Keratinocyte (primary cell): ENCODE measurements at regions not wholly inside any gene's neighbourhood (a gene's known extent, or its start where the extent isn't known, plus 50 kb on each side); places are given as distances from the start of the nearest gene placed in this dataset.

ENCODE experiments used
- DNase-seq: peaks from one replicate; pipeline ENCODE4 v3.0.0-alpha.2; 2011; ENCODE audit warnings: low read depth, missing footprints, low spot score
- FAIRE-seq: peaks from 2 replicates; lab custom pipeline; 2011; peaks lifted over from hg19 to GRCh38; lab: Jason Lieb, UNC
- H2AFZ ChIP-seq: 2 replicates; pipeline ENCODE4 v1.6.0; 2012; ENCODE audit warnings: low read length, control low read depth, inconsistent platforms; ENCODE audit not compliant: control insufficient read depth
- H3K27ac ChIP-seq: 2 replicates; pipeline ENCODE4 v1.5.1; 2011; ENCODE audit warnings: low read length; ENCODE audit not compliant: control insufficient read depth, insufficient read depth
- H3K27me3 ChIP-seq: 3 replicates; pipeline ENCODE4 v1.6.0; 2011; ENCODE audit warnings: low read length; ENCODE audit not compliant: control insufficient read depth, insufficient read depth; ENCODE audit errors: extremely low read depth
- H3K36me3 ChIP-seq, 2 experiments: 2 replicates in 1 of 2; 3 replicates in 1 of 2; pipeline ENCODE4 v1.5.1; 2011; ENCODE audit warnings: low read length in 2 of 2, mild to moderate bottlenecking in 1 of 2; ENCODE audit not compliant: control insufficient read depth in 2 of 2, insufficient read depth in 2 of 2; ENCODE audit errors: extremely low read depth in 1 of 2
- H3K4me1 ChIP-seq: 3 replicates; pipeline ENCODE4 v1.5.1; 2011; ENCODE audit warnings: low read length; ENCODE audit not compliant: control insufficient read depth, insufficient read depth; ENCODE audit errors: extremely low read depth
- H3K4me2 ChIP-seq: 3 replicates; pipeline ENCODE4 v1.6.0; 2011; ENCODE audit warnings: low read depth, low read length; ENCODE audit not compliant: control insufficient read depth, insufficient read depth; ENCODE audit errors: extremely low read depth
- H3K4me3 ChIP-seq, 3 experiments: fragments of 200-600 bp in 1 of 3; sonication (generic) in 1 of 3; 2 replicates in 2 of 3; 3 replicates in 1 of 3; pipeline ENCODE4 v1.5.1; 2011 to 2016; ENCODE audit warnings: low read length in 3 of 3, mild to moderate bottlenecking in 3 of 3, control low read depth in 2 of 3, inconsistent platforms in 1 of 3, low read depth in 1 of 3, mixed read lengths in 1 of 3, mixed run types in 1 of 3, moderate library complexity in 1 of 3; ENCODE audit not compliant: control insufficient read depth in 2 of 3, insufficient read depth in 2 of 3; ENCODE audit errors: extremely low read depth in 1 of 3
- H3K79me2 ChIP-seq: 2 replicates; pipeline ENCODE4 v1.6.0; 2012; ENCODE audit warnings: low read length; ENCODE audit not compliant: control insufficient read depth, insufficient read depth
- H3K9ac ChIP-seq: 3 replicates; pipeline ENCODE4 v1.6.0; 2011; ENCODE audit warnings: low read length; ENCODE audit not compliant: control insufficient read depth, insufficient read depth; ENCODE audit errors: extremely low read depth
- H3K9me1 ChIP-seq: 3 replicates; pipeline ENCODE4 v1.6.0; 2011; ENCODE audit warnings: low read length; ENCODE audit not compliant: control insufficient read depth, insufficient read depth; ENCODE audit errors: extremely low read depth
- H3K9me3 ChIP-seq: 2 replicates; pipeline ENCODE4 v1.5.1; 2012; ENCODE audit warnings: low read depth, low read length; ENCODE audit not compliant: control insufficient read depth
- H4K20me1 ChIP-seq: 3 replicates; pipeline ENCODE4 v1.6.0; 2011; ENCODE audit warnings: low read length; ENCODE audit not compliant: control insufficient read depth, insufficient read depth; ENCODE audit errors: extremely low read depth
- EZH2 ChIP-seq: IDR thresholded peaks from one replicate; pipeline ENCODE4 v1.6.1; 2012; ENCODE audit warnings: inconsistent platforms, mild to moderate bottlenecking, low read length, moderate library complexity
- dilution Hi-C: fragments of 300-500 bp; cut with MboI; formaldehyde crosslinking; loops from one replicate; pipeline ENCODE4 v1.7.0; 2020; ENCODE audit warnings: low sequenced_read_pairs; ENCODE audit not compliant: extremely low pct_ligation_motif_present
- TF ChIP-seq, protein P1 (sequence below), 3 experiments: IDR thresholded peaks in 1 of 3; conservative IDR thresholded peaks in 1 of 3; optimal IDR thresholded peaks in 1 of 3; 2 replicates in 2 of 3; 3 replicates in 1 of 3; pipeline versions ENCODE3 to v1.5.1; 2011; ENCODE audit warnings: low read length in 3 of 3, mild to moderate bottlenecking in 3 of 3, moderate library complexity in 2 of 3, control low read depth in 1 of 3, inconsistent platforms in 1 of 3; ENCODE audit not compliant: insufficient read depth in 2 of 3; ENCODE audit errors: extremely low read depth in 1 of 3

DNA sequence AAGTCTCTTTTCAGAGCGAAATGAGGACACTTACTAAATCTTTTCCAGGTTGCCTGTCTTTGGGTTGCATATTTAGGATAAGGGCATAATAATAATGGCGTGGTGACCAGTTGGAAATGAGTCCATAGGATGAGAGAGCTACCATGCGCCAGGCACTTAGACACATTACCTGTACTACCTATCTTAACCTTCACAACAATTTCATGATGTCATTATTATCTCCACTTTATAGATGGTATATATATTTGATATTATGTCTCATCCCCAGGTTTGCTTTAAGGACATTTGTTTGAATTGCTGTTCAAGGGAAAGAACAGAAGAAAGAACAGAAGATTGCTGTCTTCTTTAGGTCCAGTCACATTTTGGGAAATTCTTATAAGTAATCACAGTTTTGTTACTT, 182.0 kb upstream of the STARD13 start:
- no peak overlapping the region for H3K9ac ChIP-seq
- no peak overlapping the region for H3K4me3 ChIP-seq
- FAIRE-seq (no peak), DNase-seq (no peak)
- H3K9me3 ChIP-seq, result no peaks in the 10 kb centered on the region
- no peaks in the 10 kb centered on the region for H3K79me2 ChIP-seq
- H3K4me2 ChIP-seq, result no peak overlapping the region
- dilution Hi-C loops, result no loop called here
- H3K27me3 ChIP-seq, result no peaks in the 10 kb centered on the region
- TF ChIP-seq EZH2, result no peak
- TF ChIP-seq, protein P1, sequence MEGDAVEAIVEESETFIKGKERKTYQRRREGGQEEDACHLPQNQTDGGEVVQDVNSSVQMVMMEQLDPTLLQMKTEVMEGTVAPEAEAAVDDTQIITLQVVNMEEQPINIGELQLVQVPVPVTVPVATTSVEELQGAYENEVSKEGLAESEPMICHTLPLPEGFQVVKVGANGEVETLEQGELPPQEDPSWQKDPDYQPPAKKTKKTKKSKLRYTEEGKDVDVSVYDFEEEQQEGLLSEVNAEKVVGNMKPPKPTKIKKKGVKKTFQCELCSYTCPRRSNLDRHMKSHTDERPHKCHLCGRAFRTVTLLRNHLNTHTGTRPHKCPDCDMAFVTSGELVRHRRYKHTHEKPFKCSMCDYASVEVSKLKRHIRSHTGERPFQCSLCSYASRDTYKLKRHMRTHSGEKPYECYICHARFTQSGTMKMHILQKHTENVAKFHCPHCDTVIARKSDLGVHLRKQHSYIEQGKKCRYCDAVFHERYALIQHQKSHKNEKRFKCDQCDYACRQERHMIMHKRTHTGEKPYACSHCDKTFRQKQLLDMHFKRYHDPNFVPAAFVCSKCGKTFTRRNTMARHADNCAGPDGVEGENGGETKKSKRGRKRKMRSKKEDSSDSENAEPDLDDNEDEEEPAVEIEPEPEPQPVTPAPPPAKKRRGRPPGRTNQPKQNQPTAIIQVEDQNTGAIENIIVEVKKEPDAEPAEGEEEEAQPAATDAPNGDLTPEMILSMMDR (optimal IDR thresholded peaks at IDR 0.05 in 1 of 3, IDR thresholded peaks at IDR 0.05 in 1 of 3, conservative IDR thresholded peaks at IDR 0.05 in 1 of 3; ENCODE audit: extremely low read depth in 1 of 3, insufficient read depth in 2 of 3, low read length in 3 of 3), result no peak
- no peaks in the 10 kb centered on the region for H3K36me3 ChIP-seq
- peaks cover 4% of the 10 kb centered on the region for H3K4me1 ChIP-seq
- no peaks in the 10 kb centered on the region for H3K9me1 ChIP-seq
- H2AFZ ChIP-seq, result no peak overlapping the region
- no peaks in the 10 kb centered on the region for H4K20me1 ChIP-seq
- H3K27ac ChIP-seq, result no peak overlapping the region

- no peak overlapping the region for H2AFZ ChIP-seq
- H3K4me2 ChIP-seq, result no peak overlapping the region
- no peak overlapping the region for H3K4me3 ChIP-seq
- no peak for DNase-seq
- H3K9me1 ChIP-seq, result no peaks in the 10 kb centered on the region
- no peaks in the 10 kb centered on the region for H3K79me2 ChIP-seq
- H3K36me3 ChIP-seq, result no peaks in the 10 kb centered on the region
- peaks cover 3% of the 10 kb centered on the region for H3K9me3 ChIP-seq
- no peaks in the 10 kb centered on the region for H4K20me1 ChIP-seq
- H3K27me3 ChIP-seq, result no peaks in the 10 kb centered on the region
- H3K9ac ChIP-seq, result no peak overlapping the region
- FAIRE-seq, result peak; percentile 5
- no peak for TF ChIP-seq EZH2
- TF ChIP-seq, protein P1 (optimal IDR thresholded peaks at IDR 0.05 in 1 of 3, IDR thresholded peaks at IDR 0.05 in 1 of 3, conservative IDR thresholded peaks at IDR 0.05 in 1 of 3; ENCODE audit: extremely low read depth in 1 of 3, insufficient read depth in 2 of 3, low read length in 3 of 3), result no peak
- dilution Hi-C loops, result no loop called here
- H3K27ac ChIP-seq, result no peak overlapping the region
- H3K4me1 ChIP-seq, result peaks cover 11% of the 10 kb centered on the region
Measured at GRCh38 chr13:33471204-33471603, 185.6 kb upstream of the STARD13 start.
